Testis (tissue), 2 donors: ENCODE measurements at regions not wholly inside any gene's neighbourhood (a gene's known extent, or its start where the extent isn't known, plus 50 kb on each side); places are given as distances from the start of the nearest gene placed in this dataset.

Experiments used
- POLR2A ChIP-seq: fragments of 450-650 bp; IDR thresholded peaks from one replicate; pipeline ENCODE4 v1.6.1; 2017; ENCODE audit warnings: antibody characterized with exemption, mild to moderate bottlenecking, moderate library complexity
- TF ChIP-seq, protein P1 (sequence below), 3 experiments: fragments of 450-650 bp in 2 of 3; fragments of 200-600 bp in 1 of 3; sonication (generic) in 1 of 3; IDR thresholded peaks; one replicate each; pipeline ENCODE4 v1.5.1; 2016 to 2019; ENCODE audit warnings: antibody characterized with exemption in 3 of 3, mild to moderate bottlenecking in 2 of 3, moderate library complexity in 1 of 3

DNA sequence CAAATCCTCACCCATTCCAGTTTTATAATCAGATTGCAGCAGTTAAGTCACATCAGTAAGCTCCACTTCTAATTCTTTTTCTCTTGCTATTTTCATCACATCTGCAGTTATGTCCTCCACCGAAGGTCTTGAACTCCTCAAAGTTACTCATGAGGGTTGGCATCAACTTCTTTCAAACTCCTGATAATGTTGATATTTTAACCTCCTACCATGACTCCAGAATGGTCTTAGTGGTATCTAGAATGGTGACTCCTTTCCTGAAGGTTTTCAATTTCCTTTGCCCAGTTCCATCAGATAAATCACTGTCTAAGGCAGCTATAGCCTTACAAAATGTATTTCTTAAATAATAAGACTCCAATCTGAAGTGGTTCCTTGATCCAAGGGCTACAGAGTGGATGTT lies 53.8 kb upstream of the EDIL3 start:
- TF ChIP-seq, protein P1, sequence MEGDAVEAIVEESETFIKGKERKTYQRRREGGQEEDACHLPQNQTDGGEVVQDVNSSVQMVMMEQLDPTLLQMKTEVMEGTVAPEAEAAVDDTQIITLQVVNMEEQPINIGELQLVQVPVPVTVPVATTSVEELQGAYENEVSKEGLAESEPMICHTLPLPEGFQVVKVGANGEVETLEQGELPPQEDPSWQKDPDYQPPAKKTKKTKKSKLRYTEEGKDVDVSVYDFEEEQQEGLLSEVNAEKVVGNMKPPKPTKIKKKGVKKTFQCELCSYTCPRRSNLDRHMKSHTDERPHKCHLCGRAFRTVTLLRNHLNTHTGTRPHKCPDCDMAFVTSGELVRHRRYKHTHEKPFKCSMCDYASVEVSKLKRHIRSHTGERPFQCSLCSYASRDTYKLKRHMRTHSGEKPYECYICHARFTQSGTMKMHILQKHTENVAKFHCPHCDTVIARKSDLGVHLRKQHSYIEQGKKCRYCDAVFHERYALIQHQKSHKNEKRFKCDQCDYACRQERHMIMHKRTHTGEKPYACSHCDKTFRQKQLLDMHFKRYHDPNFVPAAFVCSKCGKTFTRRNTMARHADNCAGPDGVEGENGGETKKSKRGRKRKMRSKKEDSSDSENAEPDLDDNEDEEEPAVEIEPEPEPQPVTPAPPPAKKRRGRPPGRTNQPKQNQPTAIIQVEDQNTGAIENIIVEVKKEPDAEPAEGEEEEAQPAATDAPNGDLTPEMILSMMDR (IDR thresholded peaks at IDR 0.05): no peak
- TF ChIP-seq POLR2A: no peak
